Right hindlimb (tissue), 1 donor: ENCODE measurements at regions not wholly inside any gene's neighbourhood (a gene's known extent, or its start where the extent isn't known, plus 50 kb on each side); places are given as distances from the start of the nearest gene placed in this dataset.
"Not testable (repeated sequence)": the region's sequence is repeated elsewhere in the genome, so short reads cannot be mapped to it uniquely, and the experiment has no call there.

Experiments used
- DNase-seq: peaks from one replicate; pipeline ENCODE4 v3.0.0-alpha.2; 2018

DNA sequence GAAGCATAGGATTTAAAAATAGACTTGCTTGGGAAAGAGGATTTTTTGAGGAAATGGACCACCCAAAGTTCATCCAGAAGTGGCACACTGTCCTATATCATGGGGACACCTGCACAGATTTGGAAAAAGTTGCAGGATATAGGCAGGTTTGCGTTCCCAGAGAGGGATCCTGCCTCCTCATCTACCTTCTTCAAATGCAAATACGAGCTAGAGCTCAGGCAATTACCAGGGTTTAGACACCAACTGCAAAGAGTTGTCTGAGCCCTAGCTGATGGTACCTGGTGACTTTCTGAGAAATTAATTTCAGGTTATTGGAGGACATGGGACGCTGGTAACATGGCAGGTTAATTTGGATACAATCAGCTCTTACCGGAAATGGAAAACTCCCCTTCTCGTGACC lies 423.7 kb upstream of the MTPN start:
- no peak for DNase-seq

DNA sequence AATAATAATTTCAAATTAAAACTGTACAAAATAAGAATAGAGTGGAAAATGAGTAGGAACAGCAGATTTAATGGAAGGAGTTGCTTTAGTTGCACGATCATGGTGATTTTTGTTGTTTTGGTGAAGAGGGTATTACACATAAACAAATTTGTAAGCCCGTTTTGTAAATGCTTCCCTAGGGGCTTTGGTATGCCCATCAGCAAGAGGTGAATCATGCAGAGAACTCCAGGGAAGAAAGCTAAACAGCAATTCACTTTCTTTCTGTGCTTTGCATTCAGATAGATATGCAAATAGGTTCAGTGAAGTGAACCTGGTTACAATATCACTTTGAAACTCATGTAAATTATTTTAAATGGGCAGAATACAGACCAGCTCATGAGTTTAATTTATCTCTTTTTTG lies 422.2 kb upstream of the MTPN start:
- DNase-seq, result no peak

DNA sequence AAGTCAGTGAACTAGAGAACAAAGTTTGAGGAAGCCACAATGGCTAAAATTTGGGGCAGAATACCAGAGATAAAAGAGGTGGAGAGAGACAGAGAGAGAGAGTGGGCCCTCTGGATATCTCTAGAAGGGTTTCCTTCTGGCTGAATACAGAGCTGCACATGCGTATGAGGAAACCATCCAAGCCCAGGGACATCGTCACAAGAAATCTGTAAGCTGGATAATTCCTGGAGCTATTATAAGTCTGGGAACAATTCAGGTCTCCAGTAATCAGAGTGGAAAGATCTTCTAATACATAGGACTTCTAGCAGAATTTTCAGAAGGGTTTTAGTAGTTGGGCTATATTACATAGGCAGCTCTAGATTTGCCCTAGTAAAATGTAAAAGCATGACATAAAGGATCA lies 415.7 kb upstream of the MTPN start:
- no peak for DNase-seq

DNA sequence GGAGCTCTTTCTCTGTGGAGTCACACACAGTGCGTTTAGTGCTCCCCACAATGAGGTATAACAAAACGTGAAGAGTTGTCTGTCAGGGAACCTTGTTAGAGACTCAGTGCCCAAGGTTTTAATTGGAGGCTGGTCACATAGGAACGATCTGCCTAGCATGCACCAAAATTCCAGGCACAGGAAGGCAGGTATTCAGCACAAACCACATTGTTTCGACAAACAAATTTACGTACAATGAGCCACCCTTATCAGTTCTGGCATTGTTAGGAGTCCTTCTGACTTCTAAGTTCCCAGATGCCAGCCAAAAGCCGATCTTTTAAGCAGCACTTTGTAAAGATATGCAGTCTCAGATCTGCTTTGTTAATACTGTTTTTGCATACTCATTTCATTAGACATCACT lies 414.2 kb upstream of the MTPN start:
- DNase-seq, result no peak

DNA sequence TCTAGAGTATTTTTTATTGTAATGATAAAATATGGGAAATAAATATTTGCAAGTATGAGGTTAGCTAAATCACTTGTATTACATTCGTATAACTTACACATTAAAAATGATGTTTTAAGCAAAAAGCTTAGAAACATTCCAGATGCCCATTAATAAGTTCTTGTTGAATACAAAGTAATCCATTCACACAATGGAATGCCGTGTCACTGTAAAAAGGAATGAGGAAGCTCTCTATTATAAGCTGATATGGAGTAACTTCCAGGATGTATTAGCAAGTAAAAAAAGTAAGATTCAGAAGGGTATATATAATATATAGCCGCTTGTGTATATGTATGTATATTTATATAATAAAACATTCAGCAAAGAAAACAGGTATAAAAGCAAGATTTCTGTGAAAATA lies 412.8 kb upstream of the MTPN start:
- DNase-seq, result no peak

DNA sequence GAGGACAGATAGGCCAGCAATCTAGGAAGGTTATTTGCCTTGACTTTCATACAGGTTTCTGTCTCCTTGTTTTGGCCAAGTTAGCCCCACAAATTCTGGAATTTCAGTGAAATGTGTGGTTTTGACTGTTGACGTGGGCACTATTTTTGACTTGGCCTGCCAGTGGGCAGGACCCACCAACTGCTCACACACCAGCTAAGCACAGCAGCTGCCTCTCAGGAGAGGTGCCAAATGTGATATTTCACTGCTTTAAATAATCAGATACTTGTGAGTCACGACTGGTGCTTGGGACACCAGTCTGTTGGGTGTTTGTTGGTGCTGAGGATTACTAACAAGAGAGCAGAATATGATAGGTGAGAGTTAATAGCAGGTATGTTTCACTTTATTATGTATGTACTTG lies 409.7 kb upstream of the MTPN start:
- DNase-seq, result peak; percentile 37

DNA sequence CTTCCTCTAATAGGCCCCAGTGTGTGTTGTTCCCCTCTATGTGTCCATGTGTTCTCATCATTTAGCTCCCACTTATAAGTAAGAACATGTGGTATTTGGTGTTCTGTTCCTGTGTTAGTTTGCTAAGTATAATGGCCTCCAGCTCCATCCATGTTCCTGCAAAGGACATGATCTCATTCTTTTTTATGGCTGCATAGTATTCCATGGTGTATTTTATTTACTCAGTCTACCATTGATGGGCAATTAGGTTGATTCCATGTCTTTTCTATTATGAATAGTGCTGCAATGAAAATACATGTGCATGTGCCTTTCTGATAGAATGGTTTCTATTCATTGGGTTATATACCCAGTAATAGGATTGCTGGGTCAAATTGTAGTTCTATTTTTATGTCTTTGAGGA lies 394.2 kb upstream of the MTPN start:
- not testable (repeated sequence) for DNase-seq

DNA sequence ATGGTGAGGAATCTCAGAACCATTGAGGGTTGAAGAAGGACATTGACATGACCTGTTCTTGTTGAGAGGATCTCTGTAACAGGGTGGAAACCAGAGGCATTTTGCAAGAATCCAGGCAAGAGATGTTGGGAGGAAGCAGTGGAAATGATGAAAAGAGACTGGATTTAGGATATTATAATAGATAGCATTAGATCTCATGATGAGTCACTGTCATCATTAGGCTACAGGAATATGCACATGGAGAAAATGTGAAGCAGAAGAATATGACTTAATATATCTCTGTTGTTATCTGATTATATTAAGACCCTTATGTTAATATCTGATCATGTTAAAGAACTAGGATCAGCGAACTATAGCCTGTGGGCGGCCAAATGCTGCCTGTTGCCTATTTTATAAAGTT lies 393.0 kb upstream of the MTPN start:
- no peak for DNase-seq

DNA sequence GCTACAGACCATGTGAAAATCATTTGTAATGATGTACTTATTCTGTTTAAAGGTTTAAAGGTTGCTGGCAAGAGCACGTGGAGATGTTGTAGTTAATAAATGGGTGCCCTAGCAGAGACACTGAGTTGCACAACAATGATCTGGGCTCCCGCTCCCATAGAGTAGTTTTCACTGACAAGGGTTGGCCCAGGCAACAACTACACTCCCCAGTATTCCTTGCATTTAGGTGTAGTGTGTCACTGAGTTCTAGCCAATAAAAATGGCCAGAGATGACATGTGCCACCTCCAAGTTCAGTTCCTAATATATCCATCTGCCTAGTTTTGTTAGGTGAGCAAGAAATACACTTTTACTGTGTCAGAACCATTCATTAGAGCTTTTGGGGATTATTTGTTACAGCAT lies 392.1 kb upstream of the MTPN start:
- no peak for DNase-seq

DNA sequence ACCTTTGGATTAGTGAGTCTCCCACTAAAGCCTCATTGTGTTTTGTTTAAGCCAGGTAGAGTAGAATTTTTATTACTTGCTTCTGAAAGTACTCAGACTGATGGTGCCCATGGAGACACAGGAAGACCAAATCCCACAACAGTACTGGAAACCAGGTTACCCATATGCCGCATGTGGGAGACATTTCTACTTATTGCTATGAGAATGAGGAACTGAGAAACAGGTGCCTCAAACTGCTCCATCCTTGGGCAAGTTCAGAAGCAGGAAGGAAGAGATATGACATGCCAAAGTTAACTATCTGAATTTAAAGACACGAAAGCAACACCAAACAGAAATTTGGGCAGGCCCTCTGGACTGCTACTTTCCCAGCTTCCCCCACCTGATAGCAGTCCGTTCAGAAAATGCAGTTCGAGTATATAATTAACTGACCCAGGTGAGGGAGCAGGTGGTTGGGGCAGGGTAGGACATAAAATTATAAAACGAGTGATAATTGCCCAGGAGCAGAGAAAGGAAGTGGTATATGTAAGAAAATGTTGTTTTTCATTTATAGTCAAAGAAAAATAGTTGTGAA lies 382.3 kb upstream of the MTPN start:
- no peak for DNase-seq

DNA sequence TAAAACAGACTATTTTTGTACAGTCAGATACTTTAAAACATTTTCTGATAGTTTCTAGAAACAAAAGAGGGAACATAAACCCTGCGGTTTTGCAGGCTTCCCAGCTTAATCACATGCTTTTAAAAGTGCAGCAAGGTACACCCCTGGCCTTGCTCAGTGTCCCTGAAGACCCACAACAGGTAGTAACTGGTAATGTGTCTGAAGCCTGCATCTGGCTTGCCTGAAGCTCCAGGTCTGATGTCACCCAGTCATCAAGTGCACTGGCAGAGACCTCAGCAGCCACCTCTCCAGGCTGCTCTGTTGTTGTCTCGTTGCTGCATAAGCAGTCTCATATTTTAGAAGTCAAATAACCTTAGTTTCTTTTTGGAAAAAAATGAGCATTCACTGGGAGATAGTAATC lies 376.1 kb upstream of the MTPN start:
- DNase-seq, result no peak

DNA sequence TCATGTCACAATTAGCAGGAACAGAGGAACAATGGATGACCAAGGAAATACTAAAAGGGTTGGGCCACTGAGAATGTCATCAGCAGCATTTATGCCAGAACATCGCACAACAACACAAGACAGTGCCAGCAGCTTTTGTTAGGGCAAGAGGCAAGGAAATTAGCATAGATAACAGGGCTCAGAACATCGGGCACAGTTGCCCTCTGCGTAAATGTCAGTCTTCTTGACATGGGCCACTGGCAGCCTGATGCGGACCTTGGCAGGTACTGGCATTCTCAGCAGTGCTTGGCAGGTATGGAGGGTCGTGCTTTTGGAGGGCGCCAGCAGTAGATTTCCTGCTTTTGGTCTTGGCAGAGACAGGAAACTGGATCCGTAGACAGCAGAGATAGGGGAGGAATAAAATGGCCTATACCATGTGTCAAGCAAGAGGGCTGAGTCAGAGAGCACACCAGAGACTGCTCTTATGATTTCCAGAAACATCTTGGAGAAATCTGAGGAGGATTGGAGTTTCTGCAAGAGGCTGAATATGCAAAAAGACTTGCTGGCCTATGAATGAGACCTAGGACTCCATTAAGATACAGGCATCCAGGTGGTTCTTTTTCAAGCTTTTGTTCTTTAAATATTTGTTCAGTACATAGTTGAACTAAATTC lies 371.5 kb upstream of the MTPN start:
- no peak for DNase-seq

DNA sequence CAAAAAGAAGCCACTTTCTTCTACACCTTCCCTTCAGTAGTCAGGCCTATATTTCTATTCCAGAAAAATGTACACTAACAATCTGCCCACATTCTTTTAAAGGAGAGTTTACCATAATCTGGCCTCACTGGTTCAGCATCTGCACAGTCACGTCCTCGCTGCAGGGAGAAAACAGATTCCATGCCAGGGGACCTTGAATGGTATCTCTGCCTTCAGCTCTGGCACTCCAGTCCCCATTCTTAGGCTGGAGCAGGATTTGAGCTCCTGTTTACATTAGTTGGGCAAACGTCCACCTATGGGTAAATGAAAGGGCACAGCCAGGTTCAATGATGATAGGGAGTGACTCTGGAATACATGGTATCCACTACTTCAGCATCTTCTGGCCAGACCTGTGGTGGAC lies 371.0 kb upstream of the MTPN start:
- DNase-seq, result no peak

DNA sequence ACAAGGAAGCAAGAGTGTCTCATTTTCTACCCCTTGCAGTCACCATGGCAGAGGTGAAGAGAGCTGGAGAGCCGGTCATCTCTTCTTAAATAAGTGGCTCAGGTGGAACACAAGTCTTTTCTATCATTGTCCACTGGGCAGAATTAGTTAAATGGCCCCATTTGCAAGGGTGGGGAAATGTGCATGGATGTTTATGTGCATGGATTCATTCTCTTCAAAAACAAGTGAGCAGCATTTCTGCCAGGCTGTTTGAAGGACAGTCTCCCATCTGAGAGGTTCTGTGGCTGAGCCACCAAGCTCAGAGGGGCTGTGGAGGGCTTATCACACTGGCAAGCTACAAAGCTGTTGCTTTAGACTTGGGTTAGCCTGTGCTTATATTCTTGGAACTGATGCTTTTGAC lies 370.3 kb upstream of the MTPN start:
- no peak for DNase-seq

DNA sequence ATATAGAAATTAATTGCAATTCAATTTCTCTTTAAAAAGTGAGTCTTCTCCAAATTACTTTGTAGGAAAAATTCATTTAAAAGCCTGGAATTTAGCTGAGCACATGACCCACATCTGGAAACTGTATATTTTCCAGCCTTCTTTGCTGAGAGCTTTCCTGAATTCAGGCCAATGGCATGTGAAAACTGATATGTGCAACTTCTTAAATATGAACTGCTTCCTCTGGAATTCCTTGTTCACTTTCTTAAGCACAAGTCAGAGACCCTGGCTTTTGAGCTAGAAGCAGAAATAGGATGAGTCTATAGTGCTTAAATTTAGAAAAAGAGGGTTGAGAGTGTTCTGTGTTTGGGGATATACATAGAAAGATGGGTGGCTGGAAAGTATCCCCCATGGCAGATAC lies 365.1 kb upstream of the MTPN start:
- DNase-seq, result peak; percentile 21

DNA sequence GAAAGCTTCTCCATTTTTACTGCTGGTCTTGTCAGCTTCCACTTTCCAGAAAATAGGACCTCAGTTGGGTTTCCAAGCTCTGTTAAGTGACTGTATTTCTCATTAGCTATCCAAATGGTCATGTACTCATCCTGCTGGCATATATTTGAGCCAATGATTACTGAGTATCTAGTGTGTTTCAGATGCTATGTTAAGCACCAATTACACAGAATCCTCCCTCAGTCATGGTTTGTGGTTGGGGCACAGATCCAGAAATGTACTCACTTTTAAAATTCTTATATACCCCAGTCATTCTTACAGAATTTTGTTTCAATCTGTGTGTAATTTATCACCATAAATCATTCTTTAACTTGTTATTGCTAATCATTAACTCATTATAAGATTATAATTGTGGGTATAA lies 362.3 kb upstream of the MTPN start:
- DNase-seq, result no peak

DNA sequence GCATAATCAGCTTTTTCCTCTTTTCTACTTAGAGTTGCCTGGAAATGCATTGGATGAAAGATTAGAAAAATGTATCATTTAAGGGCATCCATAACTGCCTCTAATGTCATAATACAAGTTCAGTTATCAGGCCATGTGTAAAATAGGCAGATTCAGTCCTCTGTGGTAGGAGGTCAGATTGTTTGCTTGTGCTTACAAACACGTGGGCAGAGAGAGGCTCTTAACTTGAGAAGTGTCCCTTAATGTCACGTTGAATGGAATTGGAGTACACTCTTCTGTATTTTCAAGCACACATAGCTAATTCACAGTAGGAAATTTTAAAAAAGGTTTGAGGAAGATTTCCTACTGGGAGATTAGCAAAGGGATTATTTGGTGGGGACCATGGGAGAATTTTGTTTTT lies 359.8 kb upstream of the MTPN start:
- no peak for DNase-seq

DNA sequence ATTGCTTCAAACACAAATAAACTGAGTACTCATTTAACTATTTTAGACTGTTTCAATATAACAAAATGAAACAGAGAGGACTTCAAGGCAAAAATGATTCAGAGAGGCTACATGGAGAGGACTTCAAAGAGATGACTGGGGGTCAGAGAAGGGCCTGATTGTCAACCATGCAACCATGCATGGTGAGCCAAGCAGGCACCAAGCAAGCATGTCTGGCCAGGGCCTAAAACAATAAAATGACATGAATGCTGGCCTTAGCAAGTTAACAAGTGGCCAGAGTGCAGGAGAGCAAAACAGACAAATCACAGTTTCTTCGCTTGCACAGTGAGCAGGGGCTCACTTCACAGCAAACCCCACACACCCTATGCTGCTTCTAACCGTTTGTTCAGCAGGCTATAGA lies 356.5 kb upstream of the MTPN start:
- no peak for DNase-seq

DNA sequence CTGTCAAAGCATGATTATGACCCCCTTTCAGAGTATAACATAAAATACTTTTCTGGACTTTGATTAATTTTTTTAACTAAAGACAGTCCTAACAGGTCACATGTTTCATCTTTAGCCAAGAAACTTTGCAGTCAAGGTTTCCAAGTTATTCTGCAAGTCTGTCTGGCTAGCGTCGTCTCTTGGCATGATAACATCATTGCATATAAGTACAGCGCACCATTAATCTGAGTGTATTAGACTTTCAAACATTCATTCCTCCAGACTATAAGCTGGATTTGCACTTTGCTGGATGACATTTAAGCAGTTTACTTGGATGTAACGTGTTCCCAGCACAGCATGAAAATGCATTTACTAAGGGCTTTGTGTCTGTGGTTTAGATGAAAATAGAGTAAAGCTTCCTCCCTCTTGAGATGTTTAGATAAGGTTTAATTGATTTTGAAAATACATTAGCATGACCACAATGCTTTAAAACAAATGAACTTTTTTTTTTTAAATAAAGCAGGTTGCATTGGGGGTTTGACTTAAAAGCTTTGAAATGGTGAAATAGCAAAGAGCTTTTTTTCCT lies 349.0 kb upstream of the MTPN start:
- DNase-seq, result no peak

DNA sequence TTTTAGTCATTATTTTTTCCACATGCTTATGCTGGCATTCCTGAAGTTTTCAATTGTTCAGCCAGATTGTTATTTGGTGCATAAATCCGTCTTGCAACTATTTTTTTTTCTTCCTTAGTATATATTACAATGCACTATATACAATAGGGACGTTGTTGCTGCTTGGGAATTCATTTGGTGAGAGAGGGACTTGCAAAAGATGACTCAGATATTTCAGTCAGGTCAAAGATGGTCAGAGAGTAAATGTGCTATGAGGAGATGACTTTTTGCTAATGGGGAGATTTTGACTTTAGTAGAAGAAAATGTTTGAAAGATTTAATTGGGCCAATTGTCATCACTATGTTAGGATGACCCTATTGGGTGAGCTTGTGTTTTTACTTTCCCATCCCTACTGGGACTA lies 348.4 kb upstream of the MTPN start:
- no peak for DNase-seq

DNA sequence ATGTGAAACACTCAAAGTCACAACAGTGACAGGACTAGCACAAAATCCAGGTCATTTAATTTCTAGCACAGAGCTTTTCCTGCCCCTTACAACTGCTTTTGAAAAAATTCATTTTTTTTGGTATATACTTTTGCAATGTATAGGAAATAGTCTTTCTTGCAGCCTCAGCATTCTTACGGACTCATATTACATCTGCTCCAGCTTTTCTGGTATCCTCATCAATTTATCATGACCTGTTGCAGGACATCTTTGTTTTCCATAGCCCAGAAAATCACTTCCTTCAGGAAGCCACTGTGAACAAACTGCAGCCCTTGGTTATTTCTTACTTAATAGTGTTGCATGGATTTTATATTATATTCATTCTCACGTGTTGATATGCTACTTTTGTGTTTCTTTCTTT lies 347.9 kb upstream of the MTPN start:
- no peak for DNase-seq

DNA sequence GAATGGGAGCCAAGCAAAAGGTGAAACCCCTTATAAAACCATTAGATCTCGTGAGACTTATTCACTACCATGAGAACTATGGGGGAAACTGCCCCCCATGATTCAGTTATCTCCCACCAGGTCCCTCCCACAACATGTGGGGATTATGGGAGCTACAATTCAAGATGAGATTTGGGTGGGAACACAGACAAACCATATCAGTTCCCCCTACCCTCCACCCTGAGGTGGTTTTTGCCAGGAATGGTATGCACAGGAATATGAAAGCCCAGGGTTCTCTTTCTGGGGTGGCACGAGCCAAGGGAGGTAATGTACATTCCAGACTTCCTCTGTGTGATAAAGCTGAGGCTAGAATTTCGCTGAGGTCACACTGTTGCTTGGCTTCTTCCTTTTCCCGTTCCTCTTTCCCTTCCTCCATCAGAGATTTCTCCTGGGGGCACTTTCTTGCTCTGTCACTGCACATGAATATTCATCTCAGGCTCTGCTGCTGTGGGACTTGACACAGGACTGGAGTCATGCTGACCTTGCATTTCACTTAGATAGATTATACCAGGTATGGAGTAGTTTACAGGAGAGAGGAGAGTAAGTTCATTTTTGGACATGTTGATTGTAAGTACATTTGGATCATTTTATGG lies 347.0 kb upstream of the MTPN start:
- DNase-seq, result no peak

DNA sequence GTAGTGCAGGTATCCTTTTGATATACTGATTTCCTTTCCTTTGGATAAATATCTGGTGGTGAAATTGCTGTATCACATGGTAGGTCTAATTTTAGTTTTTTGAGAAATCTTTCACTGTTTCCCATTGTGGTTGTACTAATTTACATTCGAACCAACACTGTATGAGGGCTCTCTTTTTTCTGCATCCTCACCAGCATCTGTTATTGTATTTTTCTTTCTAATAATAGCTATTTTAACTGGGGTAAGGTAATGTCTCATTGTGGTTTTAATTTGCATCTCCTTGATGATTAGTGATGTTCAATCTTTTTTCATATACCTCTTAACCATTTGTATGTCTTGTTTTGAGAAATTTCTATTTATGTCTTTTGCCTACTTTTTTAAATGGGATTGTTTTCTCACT lies 335.4 kb upstream of the MTPN start:
- no peak for DNase-seq

DNA sequence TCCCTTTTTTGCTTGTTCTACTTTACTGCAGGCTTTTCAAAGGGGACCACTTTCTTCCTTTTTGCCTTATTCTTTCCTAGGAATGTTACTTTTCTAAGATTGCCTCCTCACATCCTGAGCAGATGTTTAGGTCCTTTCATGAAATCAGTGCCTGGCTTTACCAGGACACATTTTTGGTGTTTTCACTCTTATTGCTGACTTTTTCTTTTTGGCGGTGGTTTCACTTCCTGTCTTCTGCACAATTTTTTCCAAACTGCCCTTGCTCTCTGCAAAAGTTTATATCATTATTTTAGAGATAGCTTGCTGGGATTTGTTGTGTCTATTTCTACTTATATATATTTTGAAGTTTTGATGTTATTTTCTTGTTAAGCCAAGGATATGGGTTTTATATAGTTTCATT lies 332.2 kb upstream of the MTPN start:
- no peak for DNase-seq

DNA sequence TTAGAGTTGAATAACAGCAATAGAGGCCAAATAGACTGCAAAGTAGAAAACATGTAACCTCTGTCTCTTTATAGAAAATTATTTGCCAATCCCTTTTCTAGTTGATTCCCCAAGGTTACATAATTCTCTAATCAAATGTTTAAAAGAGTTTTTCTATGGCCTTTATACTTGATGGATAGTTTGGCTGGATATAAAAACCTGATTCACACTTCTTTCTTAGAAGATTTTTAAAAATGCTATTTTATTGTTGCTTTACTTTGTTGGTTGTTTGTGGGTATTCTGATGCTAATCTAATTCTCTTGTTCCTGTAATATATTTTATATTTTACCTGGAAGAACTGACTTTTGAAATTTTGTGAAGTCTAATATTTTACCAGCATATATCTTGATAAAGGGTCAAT lies 331.1 kb upstream of the MTPN start:
- no peak for DNase-seq
